HG02678 (cell line): ENCODE measurements at regions not wholly inside any gene's neighbourhood (a gene's known extent, or its start where the extent isn't known, plus 50 kb on each side); places are given as distances from the start of the nearest gene placed in this dataset.
"Not testable (repeated sequence)": the region's sequence is repeated elsewhere in the genome, so short reads cannot be mapped to it uniquely, and the experiment has no call there.

Experiments
- ATAC-seq: cut with Tn5 transposase; IDR thresholded peaks from one replicate; pipeline ENCODE4 v1.9.1; 2021; ENCODE audit warnings: mild to moderate bottlenecking, moderate library complexity; ENCODE audit not compliant: unreplicated experiment

- ATAC-seq, result no peak
Measured at GRCh38 chr3:194189243-194189791, 53.4 kb downstream of the HES1 start.

GRCh38 chr3:194191850-194192249 lies 55.9 kb downstream of the HES1 start:
- ATAC-seq, result not testable (repeated sequence)

- ATAC-seq, result peak; percentile 45
Measured at GRCh38 chr3:194194051-194194756, 58.3 kb downstream of the HES1 start.

GRCh38 chr3:194194757-194195085 lies 58.8 kb downstream of the HES1 start:
- no peak for ATAC-seq

- ATAC-seq, result no peak
Measured at GRCh38 chr3:194195611-194196010, 59.7 kb downstream of the HES1 start.

- ATAC-seq, result no peak
Measured at GRCh38 chr3:194196876-194197275, 60.9 kb downstream of the HES1 start.

- no peak for ATAC-seq
Measured at GRCh38 chr3:194197396-194197960, 61.5 kb downstream of the HES1 start.

- no peak for ATAC-seq
Measured at GRCh38 chr3:194197981-194198695, 62.2 kb downstream of the HES1 start.

GRCh38 chr3:194198938-194199337 lies 63.0 kb downstream of the HES1 start:
- ATAC-seq, result no peak

- ATAC-seq, result no peak
Measured at GRCh38 chr3:194200422-194201081, 64.6 kb downstream of the HES1 start.

- no peak for ATAC-seq
Measured at GRCh38 chr3:194201953-194202666, 66.2 kb downstream of the HES1 start.

GRCh38 chr3:194203482-194204041 lies 67.6 kb downstream of the HES1 start:
- ATAC-seq, result peak; percentile 48

- ATAC-seq, result peak; percentile 35
Measured at GRCh38 chr3:194204042-194204987, 68.4 kb downstream of the HES1 start.

- ATAC-seq, result no peak
Measured at GRCh38 chr3:194205675-194206133, 69.8 kb downstream of the HES1 start.

GRCh38 chr3:194206320-194206719 lies 70.4 kb downstream of the HES1 start:
- ATAC-seq, result no peak

GRCh38 chr3:194208709-194209108 lies 72.8 kb downstream of the HES1 start:
- ATAC-seq, result no peak

- no peak for ATAC-seq
Measured at GRCh38 chr3:194212161-194212844, 76.4 kb downstream of the HES1 start.

GRCh38 chr3:194212845-194213331 lies 76.9 kb downstream of the HES1 start:
- ATAC-seq, result no peak
